GDM1 (cell line): ENCODE measurements at regions not wholly inside any gene's neighbourhood (a gene's known extent, or its start where the extent isn't known, plus 50 kb on each side); places are given as distances from the start of the nearest gene placed in this dataset.
"Not testable (repeated sequence)": the region's sequence is repeated elsewhere in the genome, so short reads cannot be mapped to it uniquely, and the experiment has no call there.

Source experiments
- DNase-seq: peaks from one replicate; lab custom pipeline; 2025; lab: John Stamatoyannopoulos, UW

GRCh38 chr10:83753490-83753889 is 385.8 kb upstream of the GHITM start:
- no peak for DNase-seq

GRCh38 chr10:83754857-83755256 is 384.5 kb upstream of the GHITM start:
- no peak for DNase-seq

- DNase-seq = no peak
Observed at GRCh38 chr10:83760142-83760541, 379.2 kb upstream of the GHITM start.

GRCh38 chr10:83764666-83765065 is 374.6 kb upstream of the GHITM start:
- no peak for DNase-seq

GRCh38 chr10:83765731-83766130 is 373.6 kb upstream of the GHITM start:
- no peak for DNase-seq

GRCh38 chr10:83769281-83769820 is 370.0 kb upstream of the GHITM start:
- DNase-seq = no peak

GRCh38 chr10:83786701-83787100 is 352.6 kb upstream of the GHITM start:
- DNase-seq = not testable (repeated sequence)

GRCh38 chr10:83801983-83802382 is 337.3 kb upstream of the GHITM start:
- no peak for DNase-seq

GRCh38 chr10:83806717-83807116 is 332.6 kb upstream of the GHITM start:
- no peak for DNase-seq

- DNase-seq = no peak
Observed at GRCh38 chr10:83809001-83809400, 330.3 kb upstream of the GHITM start.

- no peak for DNase-seq
Observed at GRCh38 chr10:83816942-83817341, 322.4 kb upstream of the GHITM start.

GRCh38 chr10:83817797-83818196 is 321.5 kb upstream of the GHITM start:
- no peak for DNase-seq

GRCh38 chr10:83819609-83820008 is 319.7 kb upstream of the GHITM start:
- DNase-seq = no peak

GRCh38 chr10:83820033-83820432 is 319.3 kb upstream of the GHITM start:
- no peak for DNase-seq

GRCh38 chr10:83824099-83824498 is 315.2 kb upstream of the GHITM start:
- DNase-seq = no peak

- DNase-seq = no peak
Observed at GRCh38 chr10:83834096-83834495, 305.2 kb upstream of the GHITM start.

GRCh38 chr10:83835945-83836745 is 303.2 kb upstream of the GHITM start:
- no peak for DNase-seq

GRCh38 chr10:83848677-83849076 is 290.6 kb upstream of the GHITM start:
- no peak for DNase-seq

- DNase-seq = no peak
Observed at GRCh38 chr10:83849150-83849549, 290.2 kb upstream of the GHITM start.

GRCh38 chr10:83852146-83852545 is 287.2 kb upstream of the GHITM start:
- no peak for DNase-seq

- DNase-seq = no peak
Observed at GRCh38 chr10:83862723-83863122, 276.6 kb upstream of the GHITM start.

GRCh38 chr10:83863283-83863966 is 275.9 kb upstream of the GHITM start:
- DNase-seq = no peak

GRCh38 chr10:83869898-83870297 is 269.4 kb upstream of the GHITM start:
- DNase-seq = no peak
